ENCODE measurements at regions not wholly inside any gene's neighbourhood (a gene's known extent, or its start where the extent isn't known, plus 50 kb on each side); places are given as distances from the start of the nearest gene placed in this dataset.

GRCh38 chr22:48112687-48113521 lies 1350.5 kb downstream of the TBC1D22A start:
- ChIA-PET POLR2A (no interaction called here), CTCF (no interaction called here)
- H3K36me3 ChIP-seq (ENCODE audit: control insufficient read depth, insufficient read depth, low read length), result no peaks in the 10 kb centered on the region
- no peaks in the 10 kb centered on the region for H3K27me3 ChIP-seq (ENCODE audit: control insufficient read depth, insufficient read depth, low read length)
- no peaks in the 10 kb centered on the region for H3K9me3 ChIP-seq (ENCODE audit: control insufficient read depth, insufficient read depth, low read depth, low read length)
- no peak overlapping the region for H3K4me3 ChIP-seq (ENCODE audit: low read depth in 2 of 2, low read length in 2 of 2)
- no peak; the same call in 1 of the 2 replicates for ATAC-seq
- intact Hi-C loops (cut with micrococcal nuclease; ENCODE audit: unreplicated experiment), result no loop called here
- in situ Hi-C loops (cut with HindIII; ENCODE audit: low pct_unique_long_range_greater_than_20kb, low sequenced_read_pairs), result no loop called here
- H3K4me1 ChIP-seq (ENCODE audit: control insufficient read depth, insufficient read depth, low read length), result no peaks in the 10 kb centered on the region
- TF ChIP-seq SIN3A (IDR thresholded peaks at IDR 0.05; ENCODE audit: borderline replicate concordance, insufficient read depth, low read depth, low read length), result no peak
- TF ChIP-seq POLR2AphosphoS5 (IDR thresholded peaks at IDR 0.05; ENCODE audit: low read depth, low read length), result no peak
- TF ChIP-seq CTCF (IDR thresholded peaks at IDR 0.05), result no peak
- no peak for TF ChIP-seq TCF7L2 (IDR thresholded peaks at IDR 0.05; ENCODE audit: low read depth, low read length)
- no peak for TF ChIP-seq REST (IDR thresholded peaks at IDR 0.05; ENCODE audit: insufficient read depth in 1 of 2, low read depth in 2 of 2, low read length in 1 of 2)
- no peak overlapping the region for H3K27ac ChIP-seq (ENCODE audit: low read length)
- BruUV-seq (replicated peaks), result no TSS peak
- DNase-seq (ENCODE audit: low read depth, low spot score), result no peak

GRCh38 chr22:48106715-48107259 lies 1344.3 kb downstream of the TBC1D22A start:
- no TSS peak for BruUV-seq (replicated peaks)
- H3K27ac ChIP-seq (ENCODE audit: low read length), result no peak overlapping the region
- H3K36me3 ChIP-seq (ENCODE audit: control insufficient read depth, insufficient read depth, low read length), result no peaks in the 10 kb centered on the region
- in situ Hi-C loops (cut with HindIII; ENCODE audit: low pct_unique_long_range_greater_than_20kb, low sequenced_read_pairs) (no loop called here), intact Hi-C loops (cut with micrococcal nuclease; ENCODE audit: unreplicated experiment) (no loop called here)
- ChIA-PET POLR2A (no interaction called here), CTCF (no interaction called here)
- H3K9me3 ChIP-seq (ENCODE audit: control insufficient read depth, insufficient read depth, low read depth, low read length), result no peaks in the 10 kb centered on the region
- no peak for DNase-seq (ENCODE audit: low read depth, low spot score)
- TF ChIP-seq SIN3A (IDR thresholded peaks at IDR 0.05; ENCODE audit: borderline replicate concordance, insufficient read depth, low read depth, low read length), result no peak
- TF ChIP-seq REST (IDR thresholded peaks at IDR 0.05; ENCODE audit: insufficient read depth in 1 of 2, low read depth in 2 of 2, low read length in 1 of 2), result no peak
- no peak for TF ChIP-seq CTCF (IDR thresholded peaks at IDR 0.05)
- no peak for TF ChIP-seq POLR2AphosphoS5 (IDR thresholded peaks at IDR 0.05; ENCODE audit: low read depth, low read length)
- TF ChIP-seq TCF7L2 (IDR thresholded peaks at IDR 0.05; ENCODE audit: low read depth, low read length), result no peak
- no peak overlapping the region for H3K4me3 ChIP-seq (ENCODE audit: low read depth in 2 of 2, low read length in 2 of 2)
- no peaks in the 10 kb centered on the region for H3K27me3 ChIP-seq (ENCODE audit: control insufficient read depth, insufficient read depth, low read length)
- ATAC-seq, result no peak
- H3K4me1 ChIP-seq (ENCODE audit: control insufficient read depth, insufficient read depth, low read length), result no peaks in the 10 kb centered on the region

Measured in Panc1 (cell line).